ACC112 (cell line): ENCODE measurements at regions not wholly inside any gene's neighbourhood (a gene's known extent, or its start where the extent isn't known, plus 50 kb on each side); places are given as distances from the start of the nearest gene placed in this dataset.
A peak's percentile ranks its signal among the peaks of the same experiment; 100 is the strongest.

ENCODE experiments used
- H2AFZ ChIP-seq: fragments of 200-600 bp; sonication (generic); one replicate; pipeline ENCODE4 v1.6.0; 2017; ENCODE audit warnings: antibody characterized with exemption, low read length; ENCODE audit not compliant: unreplicated experiment
- H3K27ac ChIP-seq: fragments of 200-600 bp; sonication (generic); 2 replicates; pipeline ENCODE4 v1.5.1; 2014; ENCODE audit warnings: low read depth, mild to moderate bottlenecking, antibody characterized with exemption, low read length, moderate library complexity
- H3K27me3 ChIP-seq: fragments of 200-600 bp; sonication (generic); 2 replicates; pipeline ENCODE4 v1.6.1; 2014; ENCODE audit warnings: mild to moderate bottlenecking, antibody characterized with exemption, low read length, moderate library complexity, mixed read lengths; ENCODE audit not compliant: insufficient read depth
- H3K36me3 ChIP-seq: fragments of 200-600 bp; sonication (generic); 2 replicates; pipeline ENCODE4 v1.6.1; 2016; ENCODE audit warnings: mild to moderate bottlenecking, antibody characterized with exemption, low read length, moderate library complexity, mixed read lengths; ENCODE audit not compliant: insufficient read depth
- H3K4me1 ChIP-seq: fragments of 200-600 bp; sonication (generic); one replicate; pipeline ENCODE4 v1.6.1; 2016; ENCODE audit warnings: low read length, mixed read lengths; ENCODE audit not compliant: insufficient read depth, unreplicated experiment, control insufficient read depth
- H3K4me3 ChIP-seq: fragments of 200-600 bp; sonication (generic); 2 replicates; pipeline ENCODE4 v1.5.1; 2014; ENCODE audit warnings: mild to moderate bottlenecking, low read depth, low read length
- H3K79me2 ChIP-seq: fragments of 200-600 bp; sonication (generic); one replicate; pipeline ENCODE4 v1.6.0; 2016; ENCODE audit warnings: low read length; ENCODE audit not compliant: control insufficient read depth, unreplicated experiment, insufficient read depth

DNA sequence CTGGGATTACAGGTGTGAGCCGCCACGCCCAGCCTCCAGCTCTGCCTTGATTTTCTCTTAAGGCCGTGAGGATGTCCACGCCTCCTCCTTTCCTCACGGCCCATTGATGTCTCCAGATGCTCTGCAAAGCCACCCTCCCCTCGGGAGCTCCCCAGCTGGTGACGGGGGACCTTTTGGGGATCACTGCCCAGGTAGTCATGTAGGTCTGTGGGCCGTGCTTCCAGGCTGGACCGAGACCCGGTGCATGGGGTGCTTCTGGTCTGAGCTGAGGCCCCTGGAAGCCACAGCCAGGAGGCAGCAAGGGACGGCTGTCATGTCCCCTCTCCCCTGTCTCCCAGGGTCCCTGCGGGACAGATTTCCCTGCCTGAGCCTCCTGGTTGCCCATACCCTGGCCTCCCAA, 277.8 kb downstream of the SEC14L1 start:
- H3K27me3 ChIP-seq = no peaks in the 10 kb centered on the region
- no peak overlapping the region for H3K4me3 ChIP-seq
- H3K27ac ChIP-seq = no peak overlapping the region
- peaks cover 62% of the 10 kb centered on the region for H3K79me2 ChIP-seq
- peaks cover 40% of the 10 kb centered on the region for H3K4me1 ChIP-seq
- H3K36me3 ChIP-seq = peaks cover 3% of the 10 kb centered on the region; the same call in 1 of the 2 replicates
- no peak overlapping the region for H2AFZ ChIP-seq

DNA sequence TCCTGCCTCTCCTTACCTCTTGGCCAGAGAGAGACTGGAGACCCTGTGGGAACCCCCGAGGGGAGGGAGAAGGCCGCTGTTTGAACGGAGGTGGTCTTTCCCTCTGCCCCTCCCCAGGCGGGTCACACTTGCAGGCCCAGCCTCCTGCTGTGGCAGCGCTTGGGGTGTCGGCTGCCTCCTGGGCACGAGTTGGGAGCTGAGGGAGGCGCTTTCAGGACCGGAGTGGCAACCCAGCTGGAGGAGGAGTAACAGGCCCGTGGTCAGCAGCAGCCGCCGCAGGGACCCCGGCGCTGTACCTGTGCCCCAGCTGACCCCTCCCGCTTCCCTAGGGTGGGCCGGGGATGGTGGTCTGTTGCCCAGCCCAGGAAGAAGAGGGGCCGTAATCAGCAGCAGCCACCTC, 278.3 kb downstream of the SEC14L1 start:
- Histone ChIP-seq H3K79me2 (peaks cover 61% of the 10 kb centered on the region), H3K4me3 (no peak overlapping the region), H2AFZ (no peak overlapping the region), H3K4me1 (peaks cover 44% of the 10 kb centered on the region), H3K27me3 (no peaks in the 10 kb centered on the region), H3K27ac (no peak overlapping the region), H3K36me3 (peaks cover 3% of the 10 kb centered on the region; the same call in 1 of the 2 replicates)

DNA sequence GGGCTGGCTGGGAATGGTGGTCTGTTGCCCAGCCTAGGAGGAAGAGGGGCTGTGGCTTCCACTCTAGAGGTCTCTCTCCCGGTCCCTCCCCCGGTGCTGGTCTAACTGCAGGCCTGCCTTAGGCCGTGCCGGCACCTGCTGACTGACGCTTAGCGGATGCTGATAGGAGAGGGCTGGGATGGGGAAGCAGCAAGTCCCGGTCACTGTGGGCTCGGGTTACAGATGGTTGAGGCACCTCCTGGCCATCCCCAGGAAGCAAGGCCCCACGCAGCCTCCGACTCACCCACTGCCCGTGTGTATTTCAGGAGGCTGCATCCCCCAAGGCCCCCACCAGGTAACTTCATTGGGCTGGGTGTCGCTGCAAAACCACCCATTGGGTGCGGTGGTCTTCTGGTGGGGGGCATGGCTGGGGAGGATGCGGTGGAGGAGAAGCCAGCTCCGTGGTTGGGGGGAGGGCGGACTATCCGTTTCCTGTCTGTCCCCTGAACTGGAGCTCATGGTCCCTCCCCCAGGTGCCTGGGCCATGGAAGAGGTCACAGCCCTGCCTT, 278.9 kb downstream of the SEC14L1 start:
- H3K4me3 ChIP-seq = no peak overlapping the region
- H3K36me3 ChIP-seq = peaks cover 3% of the 10 kb centered on the region; the same call in 1 of the 2 replicates
- 0 out of 2 replicates have a peak overlapping the region, but pooled peaks have one; percentile 94 for H3K27ac ChIP-seq
- no peaks in the 10 kb centered on the region for H3K27me3 ChIP-seq
- peaks cover 65% of the 10 kb centered on the region for H3K79me2 ChIP-seq
- H2AFZ ChIP-seq = no peak overlapping the region
- peaks cover 50% of the 10 kb centered on the region for H3K4me1 ChIP-seq

DNA sequence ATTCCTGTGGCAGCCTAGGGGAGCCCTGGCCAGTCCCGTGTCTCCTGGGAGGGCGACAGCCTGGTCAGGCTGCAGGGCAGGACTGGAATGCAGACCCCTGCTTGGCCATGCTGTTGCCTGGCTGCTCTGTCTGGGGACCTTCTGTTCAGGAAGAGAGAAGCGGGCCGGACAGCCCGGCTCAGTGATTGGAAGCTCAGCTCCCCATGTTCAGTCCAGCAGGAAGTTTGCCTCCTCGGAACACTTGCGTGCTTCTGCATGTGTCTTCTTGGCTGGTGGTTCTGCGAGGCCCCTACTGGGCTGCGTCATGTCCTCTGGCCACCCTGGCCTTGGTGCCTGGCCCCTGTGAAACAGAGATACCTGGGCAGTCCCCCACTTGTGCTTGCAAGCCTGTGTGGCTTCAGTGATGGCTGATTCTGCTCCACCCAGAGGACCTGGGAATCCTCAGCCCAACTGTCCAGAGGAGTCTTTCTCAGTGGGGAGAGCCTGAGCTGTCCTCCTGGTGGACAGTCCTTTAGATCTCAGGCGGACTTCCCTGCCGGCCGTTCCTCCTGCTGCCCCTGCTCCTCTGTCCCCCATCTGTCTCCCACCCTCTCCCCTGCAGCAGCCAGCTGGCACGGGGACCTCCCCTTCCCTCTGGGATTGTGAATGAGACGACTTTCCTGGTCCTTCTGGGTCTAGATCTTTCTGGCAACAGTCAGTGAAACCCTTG, 279.5 kb downstream of the SEC14L1 start:
- Histone ChIP-seq H3K27ac (peak overlapping the region; percentile 94), H3K4me3 (no peak overlapping the region), H3K36me3 (no peaks in the 10 kb centered on the region; the same call in 1 of the 2 replicates), H2AFZ (no peak overlapping the region), H3K4me1 (peaks cover 56% of the 10 kb centered on the region), H3K79me2 (peaks cover 61% of the 10 kb centered on the region), H3K27me3 (no peaks in the 10 kb centered on the region)

DNA sequence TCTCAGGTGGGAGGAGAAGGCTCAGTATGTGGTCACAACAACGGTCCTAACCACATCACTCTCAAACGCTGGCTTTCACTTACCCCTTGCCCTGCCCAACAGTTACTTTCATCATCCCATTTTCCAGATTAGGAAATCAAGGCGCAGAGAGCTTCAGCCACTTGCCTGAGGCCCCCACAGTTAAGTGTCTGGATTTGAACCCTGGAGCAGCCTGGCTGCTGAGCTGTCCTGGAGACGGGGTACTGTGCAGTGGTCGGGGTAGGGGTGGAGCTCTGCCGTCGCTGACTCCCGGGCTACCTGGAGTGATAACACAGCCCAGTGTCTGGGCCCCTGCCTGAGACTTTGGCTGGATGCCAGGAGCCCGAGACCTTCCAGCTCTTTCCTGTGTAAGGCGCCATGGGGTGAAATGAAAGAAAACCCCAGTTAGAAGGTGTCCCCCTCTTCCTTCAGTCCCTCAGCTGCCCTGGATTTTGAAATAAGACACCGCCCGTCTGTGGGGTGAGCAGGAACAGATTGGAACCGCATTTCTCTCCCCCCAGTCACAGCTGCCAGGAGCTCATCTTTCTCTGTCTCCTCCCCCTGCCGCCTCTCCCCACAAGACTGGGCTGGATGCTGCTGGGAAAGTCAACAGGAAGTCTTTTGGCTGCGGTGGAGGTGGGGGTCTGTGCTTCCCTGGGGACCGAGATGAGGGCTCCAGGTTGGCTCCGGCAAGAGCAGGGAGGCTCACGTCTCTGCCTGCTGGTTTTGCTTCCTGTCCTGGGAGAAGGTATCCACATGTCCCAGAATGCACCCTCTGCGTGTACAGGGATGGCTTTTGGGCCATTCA, 280.2 kb downstream of the SEC14L1 start:
- H2AFZ ChIP-seq = no peak overlapping the region
- no peaks in the 10 kb centered on the region for H3K27me3 ChIP-seq
- H3K27ac ChIP-seq = peak overlapping the region; percentile 94
- H3K36me3 ChIP-seq = no peaks in the 10 kb centered on the region; the same call in 1 of the 2 replicates
- peaks cover 64% of the 10 kb centered on the region for H3K4me1 ChIP-seq
- H3K79me2 ChIP-seq = peaks cover 62% of the 10 kb centered on the region
- no peak overlapping the region for H3K4me3 ChIP-seq

DNA sequence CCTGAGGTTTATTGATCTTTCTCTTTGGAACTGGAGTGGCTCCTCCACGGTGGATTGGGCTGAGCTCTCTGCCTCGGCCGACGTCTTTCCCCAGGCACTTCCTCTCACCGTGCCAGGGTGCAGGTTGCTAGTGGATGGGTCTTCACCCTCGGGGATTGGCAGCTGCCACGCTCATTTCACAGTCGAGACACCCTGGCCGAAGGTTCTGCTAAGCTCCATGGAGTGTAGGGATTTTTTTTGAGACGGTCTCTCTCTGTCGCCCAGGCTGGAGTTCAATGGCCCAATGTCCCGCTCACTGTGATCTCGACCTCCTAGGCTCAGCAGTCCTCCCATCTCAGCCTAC, 280.8 kb downstream of the SEC14L1 start:
- no peak overlapping the region for H2AFZ ChIP-seq
- H3K4me3 ChIP-seq = no peak overlapping the region
- no peaks in the 10 kb centered on the region for H3K27me3 ChIP-seq
- peak overlapping the region; percentile 94 for H3K27ac ChIP-seq
- peaks cover 61% of the 10 kb centered on the region for H3K79me2 ChIP-seq
- no peaks in the 10 kb centered on the region; the same call in 1 of the 2 replicates for H3K36me3 ChIP-seq
- H3K4me1 ChIP-seq = peaks cover 69% of the 10 kb centered on the region

DNA sequence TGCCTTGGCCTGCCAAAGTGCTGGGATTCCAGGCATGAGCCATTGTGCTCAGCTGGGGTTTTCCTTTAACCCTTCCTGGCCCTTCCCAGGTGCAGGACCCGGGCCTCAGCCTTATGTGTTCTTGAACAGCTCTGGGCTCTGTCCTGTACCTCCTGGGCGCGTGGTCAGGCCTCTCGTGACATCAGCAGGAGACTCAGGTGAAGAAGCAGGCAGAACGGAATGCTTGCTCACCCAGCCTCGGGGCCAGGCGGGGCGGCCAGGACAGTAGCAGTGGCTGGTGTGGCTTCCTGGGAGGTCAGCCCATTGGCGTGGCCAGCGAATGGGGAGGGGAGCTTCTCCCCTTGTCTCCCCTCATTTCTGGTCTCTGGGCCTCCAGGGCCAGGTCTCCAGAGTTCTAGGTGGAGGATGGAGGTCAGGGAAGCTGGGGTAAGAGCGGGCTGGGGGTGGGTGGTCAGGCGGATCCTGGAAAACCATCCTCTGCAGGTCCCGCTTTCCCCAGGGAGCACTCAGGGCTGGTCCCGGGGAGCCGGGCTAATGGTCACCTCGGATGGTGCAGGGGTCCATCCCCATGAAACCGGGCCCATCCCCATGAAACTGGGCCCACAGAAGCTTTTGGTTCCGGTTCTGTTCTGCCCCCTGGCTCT, 281.5 kb downstream of the SEC14L1 start:
- Histone ChIP-seq H3K4me3 (no peak overlapping the region), H2AFZ (no peak overlapping the region), H3K27me3 (no peaks in the 10 kb centered on the region), H3K79me2 (peaks cover 61% of the 10 kb centered on the region), H3K27ac (peak overlapping the region; percentile 94), H3K36me3 (no peaks in the 10 kb centered on the region), H3K4me1 (peaks cover 76% of the 10 kb centered on the region)

DNA sequence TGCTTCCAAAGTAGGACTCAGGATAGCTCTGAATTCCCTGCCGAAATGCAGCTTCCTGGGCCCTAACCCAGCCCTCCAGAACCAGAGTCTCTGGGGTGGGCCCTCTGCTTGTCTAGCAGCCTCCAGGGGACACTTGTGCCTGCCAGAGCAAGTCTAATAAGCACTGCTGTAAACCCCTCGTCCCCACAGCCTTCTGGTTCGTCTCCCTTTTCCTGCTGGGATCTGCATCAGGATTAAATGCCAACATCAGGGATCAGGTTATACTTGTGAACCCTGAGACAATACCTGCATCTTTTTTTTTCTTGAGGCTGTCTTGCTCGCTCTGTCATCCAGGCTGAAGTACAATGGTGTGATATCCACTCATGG, 282.0 kb downstream of the SEC14L1 start:
- no peak overlapping the region for H2AFZ ChIP-seq
- no peaks in the 10 kb centered on the region for H3K36me3 ChIP-seq
- peak overlapping the region; percentile 94 for H3K27ac ChIP-seq
- H3K4me3 ChIP-seq = no peak overlapping the region
- H3K79me2 ChIP-seq = peaks cover 56% of the 10 kb centered on the region
- peaks cover 79% of the 10 kb centered on the region for H3K4me1 ChIP-seq
- no peaks in the 10 kb centered on the region for H3K27me3 ChIP-seq

DNA sequence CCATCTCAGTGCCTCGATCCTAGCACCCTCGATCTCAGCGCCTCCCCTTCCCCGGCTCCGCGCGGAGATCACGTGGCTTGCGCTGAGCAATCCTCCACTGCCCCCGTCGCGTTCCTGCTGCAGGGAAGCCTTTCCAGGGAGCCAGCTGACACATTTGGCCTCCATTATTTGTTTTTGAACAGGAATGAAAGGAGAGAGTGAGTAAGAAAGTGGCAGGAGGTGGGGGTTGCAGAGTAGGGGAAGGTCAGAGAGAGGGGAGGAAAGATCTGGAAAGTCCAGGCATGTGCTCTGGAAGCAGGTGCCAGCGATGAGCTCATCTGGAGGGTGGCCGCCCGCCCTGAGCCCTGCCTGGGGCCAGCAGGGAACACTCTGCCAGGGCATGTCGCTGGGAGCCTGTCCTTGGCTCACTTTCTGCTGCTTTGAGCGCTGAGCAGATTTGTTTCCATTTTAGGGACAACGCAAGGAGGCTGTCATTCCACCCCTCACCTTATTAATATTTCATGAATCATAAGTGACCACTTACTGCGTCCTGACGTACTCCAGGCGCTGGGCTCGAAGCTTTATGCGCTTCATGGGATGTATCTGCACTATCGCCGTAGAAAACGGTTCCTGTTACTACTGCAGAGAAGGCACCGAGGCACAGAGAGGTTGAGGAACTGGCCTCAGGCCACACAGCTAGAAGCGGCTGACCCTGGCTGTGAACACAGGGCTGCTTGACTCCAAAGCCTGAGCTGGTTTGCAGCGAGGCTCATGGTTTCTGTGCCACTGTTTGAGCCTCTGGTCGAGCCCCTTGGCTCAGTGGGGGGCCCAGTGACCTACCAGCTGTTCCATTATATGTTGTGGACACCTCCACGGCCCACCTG, 283.1 kb downstream of the SEC14L1 start:
- no peaks in the 10 kb centered on the region for H3K36me3 ChIP-seq
- no peaks in the 10 kb centered on the region for H3K27me3 ChIP-seq
- peak overlapping the region; percentile 94 for H3K27ac ChIP-seq
- peaks cover 90% of the 10 kb centered on the region for H3K4me1 ChIP-seq
- H3K4me3 ChIP-seq = peak overlapping the region; percentile 20
- no peak overlapping the region for H2AFZ ChIP-seq
- peaks cover 62% of the 10 kb centered on the region for H3K79me2 ChIP-seq
